Neural crest cell (in vitro differentiated cells): ENCODE measurements at regions not wholly inside any gene's neighbourhood (a gene's known extent, or its start where the extent isn't known, plus 50 kb on each side); places are given as distances from the start of the nearest gene placed in this dataset.
A peak's percentile ranks its signal among the peaks of the same experiment; 100 is the strongest.

Source experiments
- DNase-seq: peaks from one replicate; pipeline ENCODE4 v3.0.0; 2021; ENCODE audit warnings: low read depth, mixed read lengths, low spot score
- H3K27ac Mint-ChIP-seq: one replicate; pipeline ENCODE4 v1.8.0; 2021; ENCODE audit warnings: mild to moderate bottlenecking, mixed read lengths; ENCODE audit not compliant: unreplicated experiment
- H3K27me3 Mint-ChIP-seq: 2 replicates; pipeline ENCODE4 v1.8.0; 2021; ENCODE audit warnings: low read depth, mild to moderate bottlenecking, mixed read lengths
- H3K36me3 Mint-ChIP-seq: 2 replicates; pipeline ENCODE4 v1.8.0; 2021; ENCODE audit warnings: low read depth, mild to moderate bottlenecking, mixed read lengths
- H3K4me1 Mint-ChIP-seq: 2 replicates; pipeline ENCODE4 v1.8.0; 2021; ENCODE audit warnings: mixed read lengths
- H3K4me3 Mint-ChIP-seq: one replicate; pipeline ENCODE4 v1.8.0; 2021; ENCODE audit warnings: mild to moderate bottlenecking, mixed read lengths
- H3K9me3 Mint-ChIP-seq: 2 replicates; pipeline ENCODE4 v1.8.0; 2021; ENCODE audit warnings: mixed read lengths
- CTCF ChIP-seq: fragments of 200-600 bp; sonication (generic); conservative IDR thresholded peaks from 2 replicates; pipeline ENCODE4 v1.5.0; 2021; ENCODE audit warnings: antibody characterized with exemption, mild to moderate bottlenecking

GRCh38 chr6:169852504-169853195, 101.2 kb downstream of the ERMARD start:
- no peaks in the 10 kb centered on the region for H3K36me3 Mint-ChIP-seq
- H3K4me1 Mint-ChIP-seq: peaks cover 5% of the 10 kb centered on the region
- no peak overlapping the region for H3K27ac Mint-ChIP-seq
- no peak for TF ChIP-seq CTCF
- peaks cover 5% of the 10 kb centered on the region for H3K9me3 Mint-ChIP-seq
- no peak for DNase-seq
- H3K4me3 Mint-ChIP-seq: no peak overlapping the region
- H3K27me3 Mint-ChIP-seq: no peaks in the 10 kb centered on the region

- Mint-ChIP-seq H3K27me3 (no peaks in the 10 kb centered on the region), H3K27ac (no peak overlapping the region), H3K4me1 (peaks cover 5% of the 10 kb centered on the region), H3K4me3 (no peak overlapping the region), H3K36me3 (no peaks in the 10 kb centered on the region), H3K9me3 (peaks cover 5% of the 10 kb centered on the region)
- DNase-seq: no peak
- TF ChIP-seq CTCF: no peak
Observed at GRCh38 chr6:169851641-169852503, 100.5 kb downstream of the ERMARD start.

GRCh38 chr6:169850746-169851145, 99.3 kb downstream of the ERMARD start:
- Mint-ChIP-seq H3K36me3 (no peaks in the 10 kb centered on the region), H3K4me3 (no peak overlapping the region), H3K27ac (no peak overlapping the region), H3K27me3 (no peaks in the 10 kb centered on the region), H3K9me3 (peaks cover 5% of the 10 kb centered on the region), H3K4me1 (peaks cover 5% of the 10 kb centered on the region)
- no peak for TF ChIP-seq CTCF
- DNase-seq: no peak

GRCh38 chr6:169850154-169850553, 98.7 kb downstream of the ERMARD start:
- peaks cover 5% of the 10 kb centered on the region for H3K4me1 Mint-ChIP-seq
- H3K4me3 Mint-ChIP-seq: no peak overlapping the region
- no peak for DNase-seq
- TF ChIP-seq CTCF: no peak
- peaks cover 5% of the 10 kb centered on the region for H3K9me3 Mint-ChIP-seq
- peak overlapping the region; percentile 68 for H3K27ac Mint-ChIP-seq
- H3K36me3 Mint-ChIP-seq: no peaks in the 10 kb centered on the region
- no peaks in the 10 kb centered on the region for H3K27me3 Mint-ChIP-seq

- peaks cover 2% of the 10 kb centered on the region for H3K27me3 Mint-ChIP-seq
Observed at GRCh38 chr6:169849396-169849795, 98.0 kb downstream of the ERMARD start.

More at GRCh38 chr6:169849396-169849795, 98.0 kb downstream of the ERMARD start:
- Mint-ChIP-seq H3K27ac (no peak overlapping the region), H3K9me3 (peaks cover 5% of the 10 kb centered on the region), H3K36me3 (no peaks in the 10 kb centered on the region), H3K4me3 (no peak overlapping the region), H3K4me1 (peaks cover 5% of the 10 kb centered on the region)
- TF ChIP-seq CTCF: no peak
- no peak for DNase-seq
